ENCODE measurements at regions not wholly inside any gene's neighbourhood (a gene's known extent, or its start where the extent isn't known, plus 50 kb on each side); places are given as distances from the start of the nearest gene placed in this dataset.

DNA sequence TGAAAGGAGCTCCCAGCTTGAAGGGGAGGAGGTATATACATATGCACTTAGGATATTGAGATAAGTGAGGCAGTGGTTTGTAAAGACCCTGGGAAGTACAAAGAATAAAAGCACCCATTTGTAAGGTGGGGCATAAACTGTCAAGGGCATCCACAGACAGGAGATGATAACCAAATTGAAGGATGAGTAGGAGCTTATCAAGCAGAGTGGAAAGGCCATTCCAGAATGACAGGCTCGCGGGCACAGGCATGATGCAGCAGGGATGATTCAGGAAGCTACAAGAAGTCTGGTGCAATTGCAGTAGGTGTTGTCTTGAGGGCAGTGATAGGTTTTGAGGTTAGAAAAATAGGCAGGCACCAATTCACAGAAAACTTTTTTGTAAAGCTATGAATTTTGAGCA lies 504.8 kb downstream of the PIK3C3 start:
- TF ChIP-seq ZFX (IDR thresholded peaks at IDR 0.05) (no peak), CTCF (conservative IDR thresholded peaks at IDR 0.05) (no peak)
- no peak overlapping the region for H3K27ac ChIP-seq

GRCh38 chr18:42471885-42472284 lies 516.9 kb downstream of the PIK3C3 start:
- no peak for TF ChIP-seq CTCF (conservative IDR thresholded peaks at IDR 0.05)
- no peak for TF ChIP-seq ZFX (IDR thresholded peaks at IDR 0.05)
- H3K27ac ChIP-seq, result no peak overlapping the region

DNA sequence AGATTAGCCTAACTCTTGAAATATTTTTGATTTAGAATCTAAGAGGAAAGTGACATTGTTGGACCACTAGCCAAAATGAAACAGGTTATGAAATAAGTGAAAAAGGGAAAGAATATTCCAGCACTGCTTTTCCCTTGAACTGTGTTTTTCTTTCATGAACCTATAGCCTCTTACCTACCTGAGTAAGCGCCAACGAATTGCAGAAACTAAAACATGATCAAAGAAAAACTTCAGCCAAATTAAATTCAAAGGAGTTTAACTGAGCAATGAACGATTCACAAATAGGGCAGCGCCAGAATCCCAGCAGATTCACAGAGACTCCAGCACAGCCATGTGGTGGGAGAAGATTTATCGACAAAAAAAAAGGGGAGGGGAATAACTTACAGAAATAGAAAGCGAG lies 518.6 kb downstream of the PIK3C3 start:
- TF ChIP-seq CTCF (conservative IDR thresholded peaks at IDR 0.05), result no peak
- TF ChIP-seq ZFX (IDR thresholded peaks at IDR 0.05), result no peak
- H3K27ac ChIP-seq, result no peak overlapping the region

- TF ChIP-seq ZFX (IDR thresholded peaks at IDR 0.05) (no peak), CTCF (conservative IDR thresholded peaks at IDR 0.05) (no peak)
- H3K27ac ChIP-seq, result no peak overlapping the region
These were observed 519.5 kb downstream of the PIK3C3 start for GRCh38 chr18:42474577-42474976.

- no peak for TF ChIP-seq ZFX (IDR thresholded peaks at IDR 0.05)
- no peak for TF ChIP-seq CTCF (conservative IDR thresholded peaks at IDR 0.05)
These were observed 520.1 kb downstream of the PIK3C3 start for GRCh38 chr18:42475157-42475556.

GRCh38 chr18:42477267-42477666 lies 522.2 kb downstream of the PIK3C3 start:
- no peak for TF ChIP-seq CTCF (conservative IDR thresholded peaks at IDR 0.05)
- no peak for TF ChIP-seq ZFX (IDR thresholded peaks at IDR 0.05)
- H3K27ac ChIP-seq, result no peak overlapping the region

More at GRCh38 chr18:42475157-42475556, 520.1 kb downstream of the PIK3C3 start:
- H3K27ac ChIP-seq, result no peak overlapping the region

DNA sequence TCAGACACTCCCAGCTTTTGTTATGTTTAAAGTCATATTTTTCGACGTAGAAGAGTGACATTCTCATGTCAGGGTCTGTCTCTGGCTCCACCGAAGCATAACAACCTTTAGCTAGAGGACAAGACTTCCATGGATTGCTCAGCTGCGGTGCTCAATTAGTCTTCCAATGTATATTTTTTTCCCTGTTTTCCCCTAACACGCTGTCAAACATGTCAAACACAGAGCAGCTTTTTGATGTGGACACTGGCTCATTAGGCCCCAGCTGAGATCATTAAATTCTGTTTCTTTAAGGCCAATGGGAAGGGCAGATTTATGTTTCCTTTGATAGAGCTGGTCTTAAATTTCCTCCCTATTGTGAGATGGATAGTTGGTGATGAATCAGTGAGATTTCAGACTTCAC lies 525.4 kb downstream of the PIK3C3 start:
- no peak overlapping the region for H3K27ac ChIP-seq
- TF ChIP-seq ZFX (IDR thresholded peaks at IDR 0.05) (no peak), CTCF (conservative IDR thresholded peaks at IDR 0.05) (no peak)

All from C4-2B (cell line).